ENCODE measurements at regions not wholly inside any gene's neighbourhood (a gene's known extent, or its start where the extent isn't known, plus 50 kb on each side); places are given as distances from the start of the nearest gene placed in this dataset.

- H3K4me3 ChIP-seq: no peak overlapping the region
- peak; percentile 24 to 69 for DNase-seq
- no peak overlapping the region for H3K27ac ChIP-seq
- peaks cover 15% of the 10 kb centered on the region for H3K4me1 ChIP-seq
- H3K36me3 ChIP-seq: no peaks in the 10 kb centered on the region
- no peaks in the 10 kb centered on the region for H3K27me3 ChIP-seq
- H3K9me3 ChIP-seq (replicated peaks): no peaks in the 10 kb centered on the region
Measured at GRCh38 chr6:80771941-80772340, 665.5 kb downstream of the BCKDHB start.

- no peak for DNase-seq
- Histone ChIP-seq H3K9me3 (replicated peaks) (no peaks in the 10 kb centered on the region), H3K4me1 (peaks cover 15% of the 10 kb centered on the region), H3K27me3 (no peaks in the 10 kb centered on the region), H3K36me3 (0 out of 2 replicates have a peak, but pooled peaks cover 3% of the 10 kb centered on the region), H3K4me3 (no peak overlapping the region), H3K27ac (no peak overlapping the region)
Measured at GRCh38 chr6:80769106-80769505, 662.6 kb downstream of the BCKDHB start.

- Histone ChIP-seq H3K27me3 (no peaks in the 10 kb centered on the region), H3K27ac (peak overlapping the region; percentile 61), H3K9me3 (replicated peaks) (no peaks in the 10 kb centered on the region), H3K4me3 (no peak overlapping the region), H3K36me3 (0 out of 2 replicates have a peak, but pooled peaks cover 3% of the 10 kb centered on the region), H3K4me1 (peaks cover 15% of the 10 kb centered on the region)
- DNase-seq: peak; percentile 60 to 65
Measured at GRCh38 chr6:80767808-80768207, 661.3 kb downstream of the BCKDHB start.

- Histone ChIP-seq H3K4me3 (no peak overlapping the region), H3K27me3 (no peaks in the 10 kb centered on the region), H3K4me1 (no peaks in the 10 kb centered on the region), H3K36me3 (no peaks in the 10 kb centered on the region), H3K27ac (no peak overlapping the region), H3K9me3 (replicated peaks) (no peaks in the 10 kb centered on the region; the same call in 1 of the 2 replicates)
- DNase-seq: no peak
Measured at GRCh38 chr6:80744213-80744612, 637.7 kb downstream of the BCKDHB start.

GRCh38 chr6:80742481-80742880, 636.0 kb downstream of the BCKDHB start:
- no peaks in the 10 kb centered on the region for H3K36me3 ChIP-seq
- peak; percentile 8 to 52 for DNase-seq
- H3K4me3 ChIP-seq: no peak overlapping the region
- no peaks in the 10 kb centered on the region for H3K27me3 ChIP-seq
- H3K27ac ChIP-seq: no peak overlapping the region
- no peaks in the 10 kb centered on the region for H3K4me1 ChIP-seq
- H3K9me3 ChIP-seq (replicated peaks): no peaks in the 10 kb centered on the region; the same call in 1 of the 2 replicates

GRCh38 chr6:80733641-80734040, 627.2 kb downstream of the BCKDHB start:
- Histone ChIP-seq H3K27me3 (no peaks in the 10 kb centered on the region), H3K4me3 (no peak overlapping the region), H3K9me3 (replicated peaks) (no peaks in the 10 kb centered on the region), H3K27ac (no peak overlapping the region), H3K36me3 (no peaks in the 10 kb centered on the region), H3K4me1 (no peaks in the 10 kb centered on the region)
- DNase-seq: no peak

- Histone ChIP-seq H3K27ac (no peak overlapping the region), H3K4me1 (peaks cover 11% of the 10 kb centered on the region; the same call in 1 of the 2 replicates), H3K36me3 (no peaks in the 10 kb centered on the region), H3K4me3 (no peak overlapping the region), H3K27me3 (no peaks in the 10 kb centered on the region), H3K9me3 (replicated peaks) (no peaks in the 10 kb centered on the region)
- no peak for DNase-seq
Measured at GRCh38 chr6:80728830-80729229, 622.4 kb downstream of the BCKDHB start.

- Histone ChIP-seq H3K9me3 (replicated peaks) (no peaks in the 10 kb centered on the region), H3K4me3 (no peak overlapping the region), H3K27ac (no peak overlapping the region), H3K4me1 (peaks cover 11% of the 10 kb centered on the region; the same call in 1 of the 2 replicates), H3K27me3 (no peaks in the 10 kb centered on the region), H3K36me3 (no peaks in the 10 kb centered on the region)
- DNase-seq: no peak
Measured at GRCh38 chr6:80728101-80728750, 621.8 kb downstream of the BCKDHB start.

GRCh38 chr6:80725156-80725930, 618.9 kb downstream of the BCKDHB start:
- Histone ChIP-seq H3K27me3 (no peaks in the 10 kb centered on the region), H3K36me3 (no peaks in the 10 kb centered on the region), H3K4me3 (no peak overlapping the region), H3K4me1 (peaks cover 11% of the 10 kb centered on the region; the same call in 1 of the 2 replicates), H3K9me3 (replicated peaks) (no peaks in the 10 kb centered on the region), H3K27ac (no peak overlapping the region; the same call in 1 of the 2 replicates)
- DNase-seq: peak; percentile 4 to 21

- Histone ChIP-seq H3K4me3 (no peak overlapping the region), H3K36me3 (no peaks in the 10 kb centered on the region), H3K4me1 (peaks cover 9% of the 10 kb centered on the region; the same call in 1 of the 2 replicates), H3K27me3 (no peaks in the 10 kb centered on the region), H3K9me3 (replicated peaks) (no peaks in the 10 kb centered on the region), H3K27ac (no peak overlapping the region)
- DNase-seq: no peak
Measured at GRCh38 chr6:80720824-80721223, 614.4 kb downstream of the BCKDHB start.

- Histone ChIP-seq H3K4me1 (no peaks in the 10 kb centered on the region), H3K27me3 (no peaks in the 10 kb centered on the region), H3K4me3 (no peak overlapping the region), H3K9me3 (replicated peaks) (no peaks in the 10 kb centered on the region), H3K27ac (no peak overlapping the region), H3K36me3 (no peaks in the 10 kb centered on the region)
- DNase-seq: no peak
Measured at GRCh38 chr6:80714513-80714912, 608.0 kb downstream of the BCKDHB start.

- H3K27me3 ChIP-seq: no peaks in the 10 kb centered on the region
- H3K4me1 ChIP-seq: no peaks in the 10 kb centered on the region
- no peak overlapping the region for H3K27ac ChIP-seq
- no peak for DNase-seq
- H3K36me3 ChIP-seq: no peaks in the 10 kb centered on the region
- no peaks in the 10 kb centered on the region; the same call in 1 of the 2 replicates for H3K9me3 ChIP-seq (replicated peaks)
- H3K4me3 ChIP-seq: no peak overlapping the region
Measured at GRCh38 chr6:80698459-80698858, 592.0 kb downstream of the BCKDHB start.

- H3K4me1 ChIP-seq: no peaks in the 10 kb centered on the region
- H3K9me3 ChIP-seq (replicated peaks): no peaks in the 10 kb centered on the region; the same call in 1 of the 2 replicates
- H3K36me3 ChIP-seq: no peaks in the 10 kb centered on the region
- no peak overlapping the region for H3K27ac ChIP-seq
- H3K27me3 ChIP-seq: no peaks in the 10 kb centered on the region
- no peak for DNase-seq
- no peak overlapping the region for H3K4me3 ChIP-seq
Measured at GRCh38 chr6:80696268-80696667, 589.8 kb downstream of the BCKDHB start.

- Histone ChIP-seq H3K36me3 (no peaks in the 10 kb centered on the region), H3K27ac (no peak overlapping the region), H3K4me3 (no peak overlapping the region), H3K4me1 (no peaks in the 10 kb centered on the region), H3K9me3 (replicated peaks) (no peaks in the 10 kb centered on the region), H3K27me3 (no peaks in the 10 kb centered on the region)
- DNase-seq: no peak
Measured at GRCh38 chr6:80690551-80691131, 584.2 kb downstream of the BCKDHB start.

GRCh38 chr6:80689716-80690395, 583.4 kb downstream of the BCKDHB start:
- H3K4me3 ChIP-seq: no peak overlapping the region
- H3K4me1 ChIP-seq: no peaks in the 10 kb centered on the region
- H3K9me3 ChIP-seq (replicated peaks): no peaks in the 10 kb centered on the region
- no peaks in the 10 kb centered on the region for H3K36me3 ChIP-seq
- DNase-seq: no peak
- no peak overlapping the region for H3K27ac ChIP-seq
- no peaks in the 10 kb centered on the region for H3K27me3 ChIP-seq
